Nephron (organoid): ENCODE measurements at regions not wholly inside any gene's neighbourhood (a gene's known extent, or its start where the extent isn't known, plus 50 kb on each side); places are given as distances from the start of the nearest gene placed in this dataset.

ENCODE experiments used
- H3K27ac Mint-ChIP-seq, 3 experiments: 2 replicates each; pipeline ENCODE4 v1.8.0; 2020; ENCODE audit warnings: mixed read lengths in 3 of 3, mild to moderate bottlenecking in 2 of 3, moderate library complexity in 1 of 3
- H3K27me3 Mint-ChIP-seq: 2 replicates; pipeline ENCODE4 v1.8.0; 2021; ENCODE audit warnings: low read depth, mild to moderate bottlenecking, moderate library complexity, mixed read lengths
- H3K36me3 Mint-ChIP-seq: 2 replicates; pipeline ENCODE4 v1.8.0; 2020; ENCODE audit warnings: low read depth, mixed read lengths
- H3K4me1 Mint-ChIP-seq: 2 replicates; pipeline ENCODE4 v1.8.0; 2020; ENCODE audit warnings: mixed read lengths
- H3K4me3 Mint-ChIP-seq, 3 experiments: 2 replicates each; pipeline ENCODE4 v1.8.0; 2020; ENCODE audit warnings: mild to moderate bottlenecking in 3 of 3, mixed read lengths in 3 of 3, moderate library complexity in 2 of 3
- H3K9me3 Mint-ChIP-seq: 2 replicates; pipeline ENCODE4 v1.8.0; 2020; ENCODE audit warnings: mixed read lengths
- TF ChIP-seq, protein P1 (sequence below), 3 experiments: fragments of 200-600 bp; sonication (generic); IDR thresholded peaks; one replicate each; pipeline ENCODE4 v1.5.0; 2021; ENCODE audit warnings: antibody characterized with exemption in 3 of 3; ENCODE audit not compliant: unreplicated experiment in 3 of 3

DNA sequence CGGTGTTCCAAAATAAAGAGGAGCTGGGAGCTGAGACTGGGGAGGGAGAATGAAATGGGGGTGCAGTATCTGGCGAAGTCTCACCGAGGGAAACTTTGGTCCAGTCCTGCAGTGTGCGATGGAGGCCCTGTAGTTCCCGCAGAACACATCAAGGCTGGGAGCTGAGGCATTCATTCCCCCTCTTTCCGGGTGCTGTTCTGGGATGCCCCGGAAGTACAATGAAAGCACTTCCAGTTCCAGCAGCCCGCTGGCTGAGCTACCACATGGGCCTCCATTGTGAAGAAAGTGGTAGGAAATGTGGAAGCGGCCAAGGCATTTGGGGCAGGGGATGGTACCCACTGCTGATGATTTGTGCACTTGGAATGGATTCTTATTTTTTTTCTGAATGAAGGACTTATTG lies 560.7 kb downstream of the GLRX3 start:
- H3K4me3 Mint-ChIP-seq = no peak overlapping the region
- H3K27me3 Mint-ChIP-seq = peaks cover 31% of the 10 kb centered on the region
- H3K36me3 Mint-ChIP-seq = no peaks in the 10 kb centered on the region
- TF ChIP-seq, protein P1, sequence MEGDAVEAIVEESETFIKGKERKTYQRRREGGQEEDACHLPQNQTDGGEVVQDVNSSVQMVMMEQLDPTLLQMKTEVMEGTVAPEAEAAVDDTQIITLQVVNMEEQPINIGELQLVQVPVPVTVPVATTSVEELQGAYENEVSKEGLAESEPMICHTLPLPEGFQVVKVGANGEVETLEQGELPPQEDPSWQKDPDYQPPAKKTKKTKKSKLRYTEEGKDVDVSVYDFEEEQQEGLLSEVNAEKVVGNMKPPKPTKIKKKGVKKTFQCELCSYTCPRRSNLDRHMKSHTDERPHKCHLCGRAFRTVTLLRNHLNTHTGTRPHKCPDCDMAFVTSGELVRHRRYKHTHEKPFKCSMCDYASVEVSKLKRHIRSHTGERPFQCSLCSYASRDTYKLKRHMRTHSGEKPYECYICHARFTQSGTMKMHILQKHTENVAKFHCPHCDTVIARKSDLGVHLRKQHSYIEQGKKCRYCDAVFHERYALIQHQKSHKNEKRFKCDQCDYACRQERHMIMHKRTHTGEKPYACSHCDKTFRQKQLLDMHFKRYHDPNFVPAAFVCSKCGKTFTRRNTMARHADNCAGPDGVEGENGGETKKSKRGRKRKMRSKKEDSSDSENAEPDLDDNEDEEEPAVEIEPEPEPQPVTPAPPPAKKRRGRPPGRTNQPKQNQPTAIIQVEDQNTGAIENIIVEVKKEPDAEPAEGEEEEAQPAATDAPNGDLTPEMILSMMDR (IDR thresholded peaks at IDR 0.05; ENCODE audit: unreplicated experiment in 3 of 3) = no peak
- no peaks in the 10 kb centered on the region for H3K4me1 Mint-ChIP-seq
- H3K27ac Mint-ChIP-seq = no peak overlapping the region
- no peaks in the 10 kb centered on the region for H3K9me3 Mint-ChIP-seq

DNA sequence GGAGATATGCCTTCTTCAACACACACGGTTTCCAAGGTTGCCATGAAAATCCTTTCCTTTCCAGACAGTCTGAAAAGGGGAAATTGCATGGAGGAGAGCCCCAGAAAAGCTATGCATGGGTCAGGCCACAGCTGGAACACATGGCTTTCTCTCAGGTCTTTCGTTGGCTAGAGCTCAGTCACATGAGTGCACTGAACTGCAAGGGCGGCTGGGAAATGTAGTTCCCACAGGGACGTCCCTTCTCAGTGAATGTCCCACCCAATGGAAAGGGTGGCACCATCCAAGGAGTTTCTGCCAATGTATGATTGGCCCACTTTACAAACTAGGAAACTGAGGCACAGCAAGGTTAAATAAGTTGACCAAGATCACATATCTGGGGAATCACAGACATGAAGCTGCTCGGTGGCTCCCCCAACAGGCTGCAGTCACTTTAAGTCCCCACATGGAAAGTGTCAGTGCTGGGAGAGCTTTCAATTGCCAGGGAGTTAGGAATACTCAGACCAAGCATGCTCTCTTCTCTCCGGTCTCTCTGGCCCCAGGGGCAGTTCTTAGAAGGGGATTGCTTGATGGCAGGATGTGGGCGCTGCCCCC lies 571.3 kb downstream of the GLRX3 start:
- TF ChIP-seq, protein P1 (IDR thresholded peaks at IDR 0.05; ENCODE audit: unreplicated experiment in 3 of 3) = no peak
- H3K4me3 Mint-ChIP-seq = no peak overlapping the region
- H3K4me1 Mint-ChIP-seq = no peaks in the 10 kb centered on the region
- no peak overlapping the region for H3K27ac Mint-ChIP-seq
- H3K27me3 Mint-ChIP-seq = peaks cover 48% of the 10 kb centered on the region
- no peaks in the 10 kb centered on the region for H3K9me3 Mint-ChIP-seq
- no peaks in the 10 kb centered on the region for H3K36me3 Mint-ChIP-seq

DNA sequence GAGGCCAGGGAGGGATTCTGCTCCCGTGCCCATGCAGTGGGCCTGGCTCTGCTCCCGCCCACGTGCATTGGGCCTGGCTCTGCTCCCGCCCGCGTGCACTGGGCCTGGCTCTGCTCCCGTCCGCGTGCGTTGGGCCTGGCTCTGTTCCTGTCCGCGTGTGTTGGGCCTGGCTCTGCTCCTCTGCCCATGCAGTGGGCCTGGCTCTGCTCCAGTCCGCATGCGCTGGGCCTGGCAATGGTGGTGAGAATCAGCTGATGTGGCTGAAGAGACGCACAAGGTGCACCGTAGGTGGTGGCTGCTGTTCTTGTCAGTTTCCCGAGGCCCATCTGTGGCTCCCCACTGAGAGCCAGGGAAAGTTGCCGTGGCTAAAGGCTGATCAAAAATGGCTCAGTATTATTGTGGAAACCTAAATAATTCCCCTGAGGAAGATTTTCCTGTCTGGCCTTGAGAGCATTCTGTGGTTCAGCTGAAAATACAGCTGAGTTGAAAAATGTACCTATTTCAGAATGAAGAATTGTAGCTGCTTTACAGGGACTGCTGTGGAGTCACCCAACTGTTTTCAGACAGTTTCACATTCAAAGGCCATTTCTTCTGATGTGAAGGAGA lies 572.4 kb downstream of the GLRX3 start:
- peaks cover 58% of the 10 kb centered on the region for H3K27me3 Mint-ChIP-seq
- H3K36me3 Mint-ChIP-seq = no peaks in the 10 kb centered on the region
- TF ChIP-seq, protein P1 (IDR thresholded peaks at IDR 0.05; ENCODE audit: unreplicated experiment in 3 of 3) = no peak
- no peak overlapping the region for H3K4me3 Mint-ChIP-seq
- no peak overlapping the region for H3K27ac Mint-ChIP-seq
- H3K4me1 Mint-ChIP-seq = no peaks in the 10 kb centered on the region
- H3K9me3 Mint-ChIP-seq = no peaks in the 10 kb centered on the region

DNA sequence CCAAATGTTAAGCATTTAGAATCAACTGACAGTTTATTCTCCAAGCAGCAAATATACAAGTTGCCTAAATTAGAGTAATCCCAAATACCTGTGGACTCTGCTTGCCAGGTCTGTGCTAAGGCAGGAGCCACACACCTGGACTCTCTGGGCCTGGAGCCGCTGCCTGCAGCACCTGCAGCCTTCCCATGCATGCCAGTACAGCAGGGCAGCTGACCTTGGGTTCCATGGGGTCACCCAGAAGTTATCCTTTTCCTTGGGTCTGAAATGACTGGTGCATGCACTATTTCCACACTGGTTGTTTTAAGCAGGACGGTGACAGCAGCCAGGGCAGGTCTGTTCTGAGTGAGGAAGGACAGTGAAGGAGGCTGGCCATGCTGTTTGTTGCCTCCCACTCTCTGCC lies 573.2 kb downstream of the GLRX3 start:
- peaks cover 60% of the 10 kb centered on the region for H3K27me3 Mint-ChIP-seq
- no peaks in the 10 kb centered on the region for H3K4me1 Mint-ChIP-seq
- no peaks in the 10 kb centered on the region for H3K9me3 Mint-ChIP-seq
- no peak overlapping the region for H3K4me3 Mint-ChIP-seq
- TF ChIP-seq, protein P1 (IDR thresholded peaks at IDR 0.05; ENCODE audit: unreplicated experiment in 3 of 3) = no peak
- no peaks in the 10 kb centered on the region for H3K36me3 Mint-ChIP-seq
- no peak overlapping the region for H3K27ac Mint-ChIP-seq

DNA sequence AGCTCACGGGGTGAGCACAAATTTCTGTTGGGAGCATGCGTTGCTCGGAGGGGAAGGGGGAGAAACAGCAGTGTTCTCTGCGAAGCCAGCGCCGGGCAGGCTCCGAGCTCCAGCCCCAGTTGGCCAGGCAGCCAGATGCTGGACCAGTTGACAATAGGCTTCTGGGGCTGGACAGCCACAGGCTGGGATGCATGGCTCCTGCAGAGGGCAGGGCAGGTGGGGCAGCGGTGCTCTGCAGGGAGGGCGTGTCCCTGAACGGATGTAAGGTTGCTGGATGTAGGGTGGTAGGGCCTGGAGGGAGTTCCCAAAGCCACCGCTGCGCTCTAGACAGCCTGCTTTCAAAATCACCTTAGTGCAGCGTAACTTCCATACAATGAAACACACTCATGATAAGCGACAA lies 574.9 kb downstream of the GLRX3 start:
- Mint-ChIP-seq H3K27me3 (peaks cover 55% of the 10 kb centered on the region), H3K9me3 (no peaks in the 10 kb centered on the region), H3K36me3 (no peaks in the 10 kb centered on the region), H3K27ac (no peak overlapping the region), H3K4me3 (no peak overlapping the region), H3K4me1 (no peaks in the 10 kb centered on the region)
- TF ChIP-seq, protein P1 (IDR thresholded peaks at IDR 0.05; ENCODE audit: unreplicated experiment in 3 of 3) = no peak

DNA sequence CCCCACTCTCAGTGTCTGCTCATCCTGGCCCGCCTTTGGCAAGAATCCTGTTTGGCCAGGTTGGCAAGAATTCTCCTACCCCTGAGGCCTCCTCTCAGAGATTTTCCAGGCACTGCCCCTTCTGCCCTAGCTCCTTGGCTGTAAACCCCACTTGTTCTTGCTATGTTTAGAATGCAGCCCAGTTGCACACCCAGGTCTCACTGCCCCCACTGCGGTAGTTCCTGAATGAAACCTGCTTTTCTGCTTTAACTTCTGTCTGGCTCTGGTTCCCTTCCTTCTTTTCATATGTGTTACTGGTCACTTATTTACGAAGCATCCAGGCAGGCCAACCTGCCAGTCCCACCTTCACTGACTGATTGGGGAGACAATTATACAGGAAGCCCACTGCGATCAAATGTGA lies 576.9 kb downstream of the GLRX3 start:
- TF ChIP-seq, protein P1 (IDR thresholded peaks at IDR 0.05; ENCODE audit: unreplicated experiment in 3 of 3) = no peak
- no peaks in the 10 kb centered on the region for H3K9me3 Mint-ChIP-seq
- no peak overlapping the region for H3K27ac Mint-ChIP-seq
- no peak overlapping the region for H3K4me3 Mint-ChIP-seq
- H3K27me3 Mint-ChIP-seq = peaks cover 51% of the 10 kb centered on the region
- no peaks in the 10 kb centered on the region for H3K36me3 Mint-ChIP-seq
- no peaks in the 10 kb centered on the region for H3K4me1 Mint-ChIP-seq
